HCT116 (cell line): ENCODE measurements at regions not wholly inside any gene's neighbourhood (a gene's known extent, or its start where the extent isn't known, plus 50 kb on each side); places are given as distances from the start of the nearest gene placed in this dataset.

Source experiments
- ATAC-seq: fragments of 200-7000 bp; cut with Tn5 transposase; 2 replicates; pipeline ENCODE4 v1.9.1; 2020; ENCODE audit warnings: mild to moderate bottlenecking, moderate library complexity
- BruUV-seq: library from RNA; stranded (reverse); fragments of 400-500 nt; replicated peaks from 2 replicates; lab custom pipeline; 2021; lab: Mats Ljungman, UMichigan
- CTCF ChIA-PET: fragments of 300-600 bp; sonication (Branson Sonifier 250); formaldehyde crosslinking; loops from one replicate; lab custom pipeline; 2021; ENCODE audit warnings: antibody characterized with exemption; lab: Charles Lee
- POLR2A ChIA-PET: fragments of 300-600, 350-600 bp; sonication (Branson Sonifier 250); formaldehyde crosslinking; loops from one replicate; lab custom pipeline; 2021; ENCODE audit warnings: antibody characterized with exemption; lab: Charles Lee
- RAD21 ChIA-PET, 2 experiments: fragments of 300-600 bp; sonication (Branson Sonifier 250); formaldehyde crosslinking; loops; one replicate each; lab custom pipeline; 2023; ENCODE audit warnings: low total read pairs in 2 of 2; ENCODE audit not compliant: uncharacterized antibody in 2 of 2, unreplicated experiment in 2 of 2, low non-redundant PET in 1 of 2; lab: Charles Lee
- DNase-seq: peaks from one replicate; pipeline ENCODE4 v3.0.0-alpha.2; 2010; ENCODE audit warnings: low read depth, low spot score
- H2AFZ ChIP-seq: fragments of 200-600 bp; shearing (Covaris generic), sonication (generic); 2 replicates; pipeline ENCODE4 v1.6.1; 2017; ENCODE audit warnings: low read depth, mixed run types, mixed read lengths, antibody characterized with exemption, low read length; ENCODE audit not compliant: poor library complexity, severe bottlenecking
- H3K27ac ChIP-seq: 2 replicates; pipeline ENCODE4 v1.5.1; 2012; ENCODE audit warnings: low read depth, low read length
- H3K27me3 ChIP-seq: fragments of 200-600 bp; sonication (generic); 2 replicates; pipeline ENCODE4 v1.6.1; 2016; ENCODE audit warnings: mixed run types, low read length, mixed read lengths; ENCODE audit not compliant: insufficient read depth
- H3K36me3 ChIP-seq, 2 experiments: fragments of 200-500 bp in 1 of 2; fragments of 200-600 bp in 1 of 2; sonication (Bioruptor generic) in 1 of 2; sonication (generic) in 1 of 2; 2 replicates each; pipeline versions ENCODE4 v1.5.1 to v1.6.1; 2014 to 2016; ENCODE audit warnings: low read length in 2 of 2, inconsistent platforms in 1 of 2, mixed read lengths in 1 of 2, mixed run types in 1 of 2; ENCODE audit not compliant: insufficient read depth in 2 of 2, control insufficient read depth in 1 of 2
- H3K4me1 ChIP-seq, 2 experiments: fragments of 200-600 bp in 1 of 2; sonication (generic) in 1 of 2; 2 replicates each; pipeline versions ENCODE4 v1.5.1 to v1.6.1; 2012 to 2017; ENCODE audit warnings: low read length in 2 of 2, inconsistent platforms in 1 of 2, mild to moderate bottlenecking in 1 of 2, mixed read lengths in 1 of 2, mixed run types in 1 of 2, moderate library complexity in 1 of 2; ENCODE audit not compliant: insufficient read depth in 2 of 2, control insufficient read depth in 1 of 2
- H3K4me2 ChIP-seq: fragments of 200-600 bp; sonication (generic); 2 replicates; pipeline ENCODE4 v1.6.1; 2017; ENCODE audit warnings: mixed run types, low read length, mixed read lengths
- H3K4me3 ChIP-seq, 2 experiments: fragments of 200-600 bp in 1 of 2; sonication (generic) in 1 of 2; replicated peaks in 1 of 2; 2 replicates each; pipeline ENCODE4 v1.5.1; 2011 to 2016; ENCODE audit warnings: low read length in 2 of 2, control low read depth in 1 of 2, low read depth in 1 of 2, mild to moderate bottlenecking in 1 of 2, mixed read lengths in 1 of 2, mixed run types in 1 of 2
- H3K79me2 ChIP-seq: fragments of 200-600 bp; sonication (generic); 2 replicates; pipeline ENCODE4 v1.6.1; 2017; ENCODE audit warnings: mild to moderate bottlenecking, mixed run types, low read length, moderate library complexity, mixed read lengths; ENCODE audit not compliant: insufficient read depth
- H3K9ac ChIP-seq: fragments of 200-600 bp; sonication (generic); 2 replicates; pipeline ENCODE4 v1.6.1; 2016; ENCODE audit warnings: low read length, mixed read lengths
- H3K9me2 ChIP-seq: fragments of 200-600 bp; sonication (generic), shearing (Covaris generic); 2 replicates; pipeline ENCODE4 v1.6.1; 2017; ENCODE audit warnings: mixed run types, mild to moderate bottlenecking, moderate library complexity; ENCODE audit not compliant: insufficient read depth
- H3K9me3 ChIP-seq, 2 experiments: fragments of 200-500 bp in 1 of 2; fragments of 200-600 bp in 1 of 2; sonication (Bioruptor generic) in 1 of 2; sonication (generic) in 1 of 2; 2 replicates each; pipeline ENCODE4 v1.6.1; 2014 to 2017; ENCODE audit warnings: low read length in 2 of 2, mixed read lengths in 2 of 2, inconsistent platforms in 1 of 2, low read depth in 1 of 2, mild to moderate bottlenecking in 1 of 2, mixed run types in 1 of 2, moderate library complexity in 1 of 2; ENCODE audit not compliant: control insufficient read depth in 1 of 2, insufficient read depth in 1 of 2
- H4K20me1 ChIP-seq: fragments of 200-600 bp; sonication (generic), shearing (Covaris generic); 2 replicates; pipeline ENCODE4 v1.6.1; 2017; ENCODE audit warnings: mixed run types, mild to moderate bottlenecking, moderate library complexity; ENCODE audit not compliant: insufficient read depth
- EZH2phosphoT487 ChIP-seq: fragments of 200-600 bp; IDR thresholded peaks from 2 replicates; pipeline ENCODE4 v1.6.1; 2018; ENCODE audit warnings: antibody characterized with exemption, borderline replicate concordance
- POLR2A ChIP-seq: IDR thresholded peaks from 2 replicates; pipeline ENCODE4 v1.7.0; 2011; ENCODE audit warnings: borderline replicate concordance; ENCODE audit not compliant: insufficient read depth, insufficient read length; ENCODE audit errors: extremely low read depth
- POLR2AphosphoS5 ChIP-seq: IDR thresholded peaks from 2 replicates; pipeline ENCODE4 v1.6.1; 2011; ENCODE audit warnings: mild to moderate bottlenecking, low read depth, low read length, moderate library complexity
- SRF ChIP-seq: IDR thresholded peaks from 2 replicates; pipeline ENCODE4 v1.6.1; 2012; ENCODE audit warnings: low read depth
- TCF7L2 ChIP-seq: IDR thresholded peaks from 2 replicates; pipeline ENCODE4 v1.7.0; 2011; ENCODE audit warnings: borderline replicate concordance, inconsistent platforms; ENCODE audit not compliant: insufficient read depth, insufficient read length; ENCODE audit errors: extremely low read depth
- ZFX ChIP-seq: fragments of 450-650 bp; IDR thresholded peaks from 2 replicates; pipeline ENCODE4 v1.6.1; 2017
- intact Hi-C: fragments of 100-400 bp; cut with micrococcal nuclease; formaldehyde crosslinking; loops from 2 replicates; pipeline ENCODE4 v1.10.0; 2022
- TF ChIP-seq, protein P1 (sequence below): IDR thresholded peaks from 2 replicates; pipeline ENCODE4 v1.6.1; 2012
- TF ChIP-seq, protein P2 (sequence below): IDR thresholded peaks from 2 replicates; pipeline ENCODE4 v1.6.1; 2012
- TF ChIP-seq, protein P3 (sequence below): IDR thresholded peaks from 2 replicates; pipeline ENCODE4 v1.6.1; 2012; ENCODE audit warnings: low read depth

DNA sequence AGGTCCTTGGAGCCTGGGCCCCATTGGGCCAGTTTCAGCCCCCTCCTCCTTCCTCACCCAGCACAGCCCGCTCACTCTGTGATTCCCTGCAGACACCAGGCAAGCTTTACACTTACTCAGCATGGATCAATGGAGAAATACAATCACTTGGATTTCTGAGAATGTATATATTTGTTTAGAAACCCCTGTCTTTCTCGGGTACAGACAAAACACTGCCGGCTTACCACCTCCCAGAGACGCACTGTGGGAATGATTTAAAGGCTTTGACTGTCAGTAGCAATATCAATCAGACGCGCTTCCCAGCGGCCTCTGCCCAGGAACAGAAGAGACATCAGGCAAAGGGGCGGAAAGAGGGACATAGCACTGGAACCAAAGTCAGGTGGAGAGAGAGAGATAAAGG, 186.5 kb downstream of the MAFB start:
- Histone ChIP-seq H3K27ac (no peak overlapping the region), H3K4me2 (no peak overlapping the region), H3K27me3 (no peaks in the 10 kb centered on the region), H3K4me1 (peaks cover 11 to 28% of the 10 kb centered on the region in 2 experiments), H3K9me2 (no peaks in the 10 kb centered on the region), H4K20me1 (no peaks in the 10 kb centered on the region), H3K9ac (no peak overlapping the region), H3K9me3 (no peaks in the 10 kb centered on the region), H3K4me3 (no peak overlapping the region), H3K36me3 (no peaks in the 10 kb centered on the region), H2AFZ (no peak overlapping the region), H3K79me2 (no peaks in the 10 kb centered on the region)
- DNase-seq (no peak), ATAC-seq (no peak)
- ChIA-PET POLR2A (no interaction called here), CTCF (no interaction called here), RAD21 (no interaction called here)
- intact Hi-C loops, result no loop called here
- no TSS peak for BruUV-seq
- TF ChIP-seq, protein P1, sequence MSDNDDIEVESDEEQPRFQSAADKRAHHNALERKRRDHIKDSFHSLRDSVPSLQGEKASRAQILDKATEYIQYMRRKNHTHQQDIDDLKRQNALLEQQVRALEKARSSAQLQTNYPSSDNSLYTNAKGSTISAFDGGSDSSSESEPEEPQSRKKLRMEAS, result no peak
- TF ChIP-seq, protein P2, sequence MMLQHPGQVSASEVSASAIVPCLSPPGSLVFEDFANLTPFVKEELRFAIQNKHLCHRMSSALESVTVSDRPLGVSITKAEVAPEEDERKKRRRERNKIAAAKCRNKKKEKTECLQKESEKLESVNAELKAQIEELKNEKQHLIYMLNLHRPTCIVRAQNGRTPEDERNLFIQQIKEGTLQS, result no peak
- TF ChIP-seq POLR2AphosphoS5, result no peak
- no peak for TF ChIP-seq TCF7L2
- TF ChIP-seq EZH2phosphoT487, result no peak
- no peak for TF ChIP-seq ZFX
- TF ChIP-seq SRF, result no peak
- TF ChIP-seq POLR2A, result no peak
- TF ChIP-seq, protein P3, sequence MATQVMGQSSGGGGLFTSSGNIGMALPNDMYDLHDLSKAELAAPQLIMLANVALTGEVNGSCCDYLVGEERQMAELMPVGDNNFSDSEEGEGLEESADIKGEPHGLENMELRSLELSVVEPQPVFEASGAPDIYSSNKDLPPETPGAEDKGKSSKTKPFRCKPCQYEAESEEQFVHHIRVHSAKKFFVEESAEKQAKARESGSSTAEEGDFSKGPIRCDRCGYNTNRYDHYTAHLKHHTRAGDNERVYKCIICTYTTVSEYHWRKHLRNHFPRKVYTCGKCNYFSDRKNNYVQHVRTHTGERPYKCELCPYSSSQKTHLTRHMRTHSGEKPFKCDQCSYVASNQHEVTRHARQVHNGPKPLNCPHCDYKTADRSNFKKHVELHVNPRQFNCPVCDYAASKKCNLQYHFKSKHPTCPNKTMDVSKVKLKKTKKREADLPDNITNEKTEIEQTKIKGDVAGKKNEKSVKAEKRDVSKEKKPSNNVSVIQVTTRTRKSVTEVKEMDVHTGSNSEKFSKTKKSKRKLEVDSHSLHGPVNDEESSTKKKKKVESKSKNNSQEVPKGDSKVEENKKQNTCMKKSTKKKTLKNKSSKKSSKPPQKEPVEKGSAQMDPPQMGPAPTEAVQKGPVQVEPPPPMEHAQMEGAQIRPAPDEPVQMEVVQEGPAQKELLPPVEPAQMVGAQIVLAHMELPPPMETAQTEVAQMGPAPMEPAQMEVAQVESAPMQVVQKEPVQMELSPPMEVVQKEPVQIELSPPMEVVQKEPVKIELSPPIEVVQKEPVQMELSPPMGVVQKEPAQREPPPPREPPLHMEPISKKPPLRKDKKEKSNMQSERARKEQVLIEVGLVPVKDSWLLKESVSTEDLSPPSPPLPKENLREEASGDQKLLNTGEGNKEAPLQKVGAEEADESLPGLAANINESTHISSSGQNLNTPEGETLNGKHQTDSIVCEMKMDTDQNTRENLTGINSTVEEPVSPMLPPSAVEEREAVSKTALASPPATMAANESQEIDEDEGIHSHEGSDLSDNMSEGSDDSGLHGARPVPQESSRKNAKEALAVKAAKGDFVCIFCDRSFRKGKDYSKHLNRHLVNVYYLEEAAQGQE, result no peak
